Keratinocyte (primary cell): ENCODE measurements at regions not wholly inside any gene's neighbourhood (a gene's known extent, or its start where the extent isn't known, plus 50 kb on each side); places are given as distances from the start of the nearest gene placed in this dataset.

ENCODE experiments used
- DNase-seq: peaks from one replicate; pipeline ENCODE4 v3.0.0-alpha.2; 2011; ENCODE audit warnings: low read depth, missing footprints, low spot score
- FAIRE-seq: peaks from 2 replicates; lab custom pipeline; 2011; peaks lifted over from hg19 to GRCh38; lab: Jason Lieb, UNC
- H2AFZ ChIP-seq: 2 replicates; pipeline ENCODE4 v1.6.0; 2012; ENCODE audit warnings: low read length, control low read depth, inconsistent platforms; ENCODE audit not compliant: control insufficient read depth
- H3K27ac ChIP-seq: 2 replicates; pipeline ENCODE4 v1.5.1; 2011; ENCODE audit warnings: low read length; ENCODE audit not compliant: control insufficient read depth, insufficient read depth
- H3K27me3 ChIP-seq: 3 replicates; pipeline ENCODE4 v1.6.0; 2011; ENCODE audit warnings: low read length; ENCODE audit not compliant: control insufficient read depth, insufficient read depth; ENCODE audit errors: extremely low read depth
- H3K36me3 ChIP-seq, 2 experiments: 2 replicates in 1 of 2; 3 replicates in 1 of 2; pipeline ENCODE4 v1.5.1; 2011; ENCODE audit warnings: low read length in 2 of 2, mild to moderate bottlenecking in 1 of 2; ENCODE audit not compliant: control insufficient read depth in 2 of 2, insufficient read depth in 2 of 2; ENCODE audit errors: extremely low read depth in 1 of 2
- H3K4me1 ChIP-seq: 3 replicates; pipeline ENCODE4 v1.5.1; 2011; ENCODE audit warnings: low read length; ENCODE audit not compliant: control insufficient read depth, insufficient read depth; ENCODE audit errors: extremely low read depth
- H3K4me2 ChIP-seq: 3 replicates; pipeline ENCODE4 v1.6.0; 2011; ENCODE audit warnings: low read depth, low read length; ENCODE audit not compliant: control insufficient read depth, insufficient read depth; ENCODE audit errors: extremely low read depth
- H3K4me3 ChIP-seq, 3 experiments: fragments of 200-600 bp in 1 of 3; sonication (generic) in 1 of 3; 2 replicates in 2 of 3; 3 replicates in 1 of 3; pipeline ENCODE4 v1.5.1; 2011 to 2016; ENCODE audit warnings: low read length in 3 of 3, mild to moderate bottlenecking in 3 of 3, control low read depth in 2 of 3, inconsistent platforms in 1 of 3, low read depth in 1 of 3, mixed read lengths in 1 of 3, mixed run types in 1 of 3, moderate library complexity in 1 of 3; ENCODE audit not compliant: control insufficient read depth in 2 of 3, insufficient read depth in 2 of 3; ENCODE audit errors: extremely low read depth in 1 of 3
- H3K79me2 ChIP-seq: 2 replicates; pipeline ENCODE4 v1.6.0; 2012; ENCODE audit warnings: low read length; ENCODE audit not compliant: control insufficient read depth, insufficient read depth
- H3K9ac ChIP-seq: 3 replicates; pipeline ENCODE4 v1.6.0; 2011; ENCODE audit warnings: low read length; ENCODE audit not compliant: control insufficient read depth, insufficient read depth; ENCODE audit errors: extremely low read depth
- H3K9me1 ChIP-seq: 3 replicates; pipeline ENCODE4 v1.6.0; 2011; ENCODE audit warnings: low read length; ENCODE audit not compliant: control insufficient read depth, insufficient read depth; ENCODE audit errors: extremely low read depth
- H3K9me3 ChIP-seq: 2 replicates; pipeline ENCODE4 v1.5.1; 2012; ENCODE audit warnings: low read depth, low read length; ENCODE audit not compliant: control insufficient read depth
- H4K20me1 ChIP-seq: 3 replicates; pipeline ENCODE4 v1.6.0; 2011; ENCODE audit warnings: low read length; ENCODE audit not compliant: control insufficient read depth, insufficient read depth; ENCODE audit errors: extremely low read depth
- CTCF ChIP-seq, 3 experiments: IDR thresholded peaks in 1 of 3; conservative IDR thresholded peaks in 1 of 3; optimal IDR thresholded peaks in 1 of 3; 2 replicates in 2 of 3; 3 replicates in 1 of 3; pipeline versions ENCODE3 to v1.5.1; 2011; ENCODE audit warnings: low read length in 3 of 3, mild to moderate bottlenecking in 3 of 3, moderate library complexity in 2 of 3, control low read depth in 1 of 3, inconsistent platforms in 1 of 3; ENCODE audit not compliant: insufficient read depth in 2 of 3; ENCODE audit errors: extremely low read depth in 1 of 3
- EZH2 ChIP-seq: IDR thresholded peaks from one replicate; pipeline ENCODE4 v1.6.1; 2012; ENCODE audit warnings: inconsistent platforms, mild to moderate bottlenecking, low read length, moderate library complexity
- dilution Hi-C: fragments of 300-500 bp; cut with MboI; formaldehyde crosslinking; loops from one replicate; pipeline ENCODE4 v1.7.0; 2020; ENCODE audit warnings: low sequenced_read_pairs; ENCODE audit not compliant: extremely low pct_ligation_motif_present

DNA sequence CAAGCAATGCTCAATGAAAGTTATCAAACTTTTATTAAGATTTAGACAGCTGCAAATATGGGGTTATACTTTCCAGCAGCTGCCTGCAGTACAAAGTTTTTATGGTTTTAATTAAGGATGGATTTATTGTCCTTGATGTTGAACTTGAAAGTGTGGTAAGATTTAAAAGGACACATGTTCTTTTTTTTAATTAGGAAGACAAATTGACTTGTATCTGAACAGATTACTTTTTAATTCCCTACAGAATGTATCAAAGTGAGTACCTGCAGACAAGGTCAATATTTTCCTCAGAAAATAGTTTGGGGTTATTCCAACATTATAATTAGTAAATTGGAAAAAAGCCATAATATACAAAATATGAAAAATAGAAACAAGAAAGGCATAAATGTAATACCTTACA is 218.2 kb upstream of the NEIL3 start:
- Histone ChIP-seq H4K20me1 (no peaks in the 10 kb centered on the region), H3K4me2 (no peak overlapping the region), H3K9me1 (no peaks in the 10 kb centered on the region), H3K9ac (no peak overlapping the region), H3K4me1 (no peaks in the 10 kb centered on the region), H3K27me3 (no peaks in the 10 kb centered on the region), H3K4me3 (no peak overlapping the region), H3K79me2 (no peaks in the 10 kb centered on the region), H3K9me3 (no peaks in the 10 kb centered on the region), H3K36me3 (no peaks in the 10 kb centered on the region), H2AFZ (no peak overlapping the region), H3K27ac (no peak overlapping the region)
- DNase-seq: no peak
- TF ChIP-seq EZH2: no peak
- TF ChIP-seq CTCF (optimal IDR thresholded peaks at IDR 0.05 in 1 of 3, IDR thresholded peaks at IDR 0.05 in 1 of 3, conservative IDR thresholded peaks at IDR 0.05 in 1 of 3; ENCODE audit: extremely low read depth in 1 of 3, insufficient read depth in 2 of 3, low read length in 3 of 3): no peak
- dilution Hi-C loops: no loop called here
- FAIRE-seq: no peak

- no peaks in the 10 kb centered on the region for H3K79me2 ChIP-seq
- no peak overlapping the region for H2AFZ ChIP-seq
- no peaks in the 10 kb centered on the region for H4K20me1 ChIP-seq
- H3K4me3 ChIP-seq: no peak overlapping the region
- H3K9ac ChIP-seq: no peak overlapping the region
- FAIRE-seq: no peak
- TF ChIP-seq EZH2 (no peak), CTCF (optimal IDR thresholded peaks at IDR 0.05 in 1 of 3, IDR thresholded peaks at IDR 0.05 in 1 of 3, conservative IDR thresholded peaks at IDR 0.05 in 1 of 3; ENCODE audit: extremely low read depth in 1 of 3, insufficient read depth in 2 of 3, low read length in 3 of 3) (no peak)
- dilution Hi-C loops: no loop called here
- H3K9me1 ChIP-seq: no peaks in the 10 kb centered on the region
- no peaks in the 10 kb centered on the region for H3K4me1 ChIP-seq
- no peaks in the 10 kb centered on the region for H3K36me3 ChIP-seq
- no peaks in the 10 kb centered on the region for H3K9me3 ChIP-seq
- DNase-seq: no peak
- no peaks in the 10 kb centered on the region for H3K27me3 ChIP-seq
- no peak overlapping the region for H3K27ac ChIP-seq
- no peak overlapping the region for H3K4me2 ChIP-seq
Observed at GRCh38 chr4:177092807-177093206, 216.9 kb upstream of the NEIL3 start.
